Adipocyte (in vitro differentiated cells): ENCODE measurements at regions not wholly inside any gene's neighbourhood (a gene's known extent, or its start where the extent isn't known, plus 50 kb on each side); places are given as distances from the start of the nearest gene placed in this dataset.

Source experiments
- DNase-seq: peaks from one replicate; pipeline ENCODE4 v3.0.0-alpha.2; 2015; ENCODE audit warnings: low read depth
- H3K27me3 ChIP-seq: replicated peaks from 2 replicates; pipeline ENCODE4 v1.7.0; 2013; ENCODE audit warnings: mild to moderate bottlenecking, low read length, moderate library complexity; ENCODE audit not compliant: control insufficient read depth, insufficient read depth
- H3K36me3 ChIP-seq: 2 replicates; pipeline ENCODE4 v1.7.0; 2013; ENCODE audit warnings: low read length, mild to moderate bottlenecking, moderate library complexity; ENCODE audit not compliant: control insufficient read depth, insufficient read depth, severe bottlenecking
- H3K4me1 ChIP-seq: 2 replicates; pipeline ENCODE4 v1.7.0; 2013; ENCODE audit warnings: mild to moderate bottlenecking, low read length, moderate library complexity; ENCODE audit not compliant: control insufficient read depth, insufficient read depth
- H3K4me3 ChIP-seq: 2 replicates; pipeline ENCODE4 v1.7.0; 2013; ENCODE audit warnings: mild to moderate bottlenecking, low read length, moderate library complexity
- H3K9ac ChIP-seq: 2 replicates; pipeline ENCODE4 v1.7.0; 2013; ENCODE audit warnings: mild to moderate bottlenecking, low read length, moderate library complexity
- H3K9me3 ChIP-seq: 2 replicates; pipeline ENCODE4 v1.7.0; 2013; ENCODE audit warnings: mild to moderate bottlenecking, low read length, moderate library complexity; ENCODE audit not compliant: control insufficient read depth

DNA sequence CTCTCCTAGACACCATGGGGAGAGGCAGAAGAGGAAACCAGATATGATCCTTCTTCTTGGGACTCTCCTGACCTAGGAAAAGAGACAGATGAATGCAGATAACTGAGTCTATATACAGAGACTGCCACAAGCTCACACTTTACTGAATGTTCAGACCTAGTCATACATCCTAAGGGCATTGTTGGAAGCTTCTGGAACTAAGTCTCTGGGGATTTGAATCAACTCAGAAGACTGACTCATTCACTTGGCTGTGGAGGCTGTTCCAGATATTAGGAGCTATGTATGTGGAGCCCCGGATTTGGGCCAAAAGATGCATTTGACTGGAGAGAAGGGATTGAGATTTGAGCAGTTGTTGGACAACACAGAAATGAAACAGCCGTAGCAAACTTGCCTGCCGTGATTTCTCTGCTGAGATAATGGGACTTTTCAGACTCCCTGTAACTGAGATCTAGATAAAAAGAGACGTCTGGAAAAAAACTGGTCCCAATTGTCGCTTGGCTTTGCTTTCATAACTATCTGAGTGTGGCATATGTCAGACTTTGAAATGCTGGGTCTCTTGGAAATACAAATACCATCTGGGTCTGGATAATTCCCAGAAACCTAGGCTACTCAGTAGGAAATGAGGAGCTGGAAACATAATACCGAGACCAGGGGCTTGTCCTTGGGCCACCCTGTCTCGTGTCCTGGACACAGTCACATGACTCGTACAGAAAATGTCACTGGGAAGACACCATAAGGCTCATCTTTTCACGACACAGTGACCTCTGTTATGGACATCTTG is 396.8 kb downstream of the NUAK1 start:
- Histone ChIP-seq H3K4me3 (peak overlapping the region; percentile 14), H3K9me3 (no peaks in the 10 kb centered on the region), H3K9ac (no peak overlapping the region), H3K36me3 (no peaks in the 10 kb centered on the region), H3K27me3 (peaks cover 47% of the 10 kb centered on the region), H3K4me1 (peaks cover 20% of the 10 kb centered on the region)
- DNase-seq = peak; percentile 93

DNA sequence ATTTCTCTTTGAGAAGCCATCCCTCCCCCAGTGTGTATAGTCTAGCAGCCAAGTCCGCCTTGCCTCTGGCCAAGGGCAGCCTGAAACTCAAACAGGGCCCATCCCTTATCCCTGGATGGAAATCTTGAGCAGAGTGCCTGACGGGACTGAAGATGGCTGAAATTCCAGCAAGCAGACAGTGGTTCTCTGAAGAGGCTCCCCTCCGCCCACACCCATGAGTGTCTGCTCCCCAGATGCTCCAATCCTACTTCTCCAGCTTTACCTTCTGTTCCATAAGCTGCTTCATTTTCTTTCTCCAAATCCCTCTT is 396.2 kb downstream of the NUAK1 start:
- Histone ChIP-seq H3K9me3 (no peaks in the 10 kb centered on the region), H3K4me3 (no peak overlapping the region), H3K36me3 (no peaks in the 10 kb centered on the region), H3K9ac (no peak overlapping the region), H3K4me1 (peaks cover 20% of the 10 kb centered on the region), H3K27me3 (peaks cover 47% of the 10 kb centered on the region)
- DNase-seq = no peak

DNA sequence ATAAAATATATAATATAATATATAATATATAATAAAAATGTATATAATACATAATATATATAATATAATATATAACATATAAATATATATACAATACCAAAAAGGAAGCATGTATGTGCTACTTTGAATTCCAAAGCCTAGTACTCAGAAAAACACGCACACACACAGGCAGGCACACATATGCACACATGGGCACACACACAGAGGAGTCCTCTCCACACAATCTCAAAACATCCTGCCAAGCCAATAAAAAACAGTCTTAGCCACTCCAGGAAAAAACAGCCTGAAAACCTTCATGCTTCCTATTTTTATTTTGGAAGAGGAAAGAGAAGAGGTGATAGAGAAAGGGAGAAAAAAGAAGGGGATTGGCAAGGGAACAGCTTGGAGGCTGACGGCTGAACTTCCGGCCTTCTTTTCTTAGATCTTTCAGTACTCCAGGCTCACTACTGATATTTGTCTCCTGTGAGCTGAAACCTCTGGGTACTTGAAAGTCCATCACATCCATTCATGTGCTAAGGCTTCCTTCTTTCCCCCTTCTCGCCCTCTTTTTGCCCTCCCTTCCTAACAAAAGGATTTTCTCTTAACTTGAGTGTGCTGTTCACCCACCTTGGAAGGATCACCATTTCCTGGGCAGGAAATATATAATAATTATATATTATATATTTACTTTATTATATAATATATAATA is 394.2 kb downstream of the NUAK1 start:
- H3K36me3 ChIP-seq = no peaks in the 10 kb centered on the region
- no peak for DNase-seq

DNA sequence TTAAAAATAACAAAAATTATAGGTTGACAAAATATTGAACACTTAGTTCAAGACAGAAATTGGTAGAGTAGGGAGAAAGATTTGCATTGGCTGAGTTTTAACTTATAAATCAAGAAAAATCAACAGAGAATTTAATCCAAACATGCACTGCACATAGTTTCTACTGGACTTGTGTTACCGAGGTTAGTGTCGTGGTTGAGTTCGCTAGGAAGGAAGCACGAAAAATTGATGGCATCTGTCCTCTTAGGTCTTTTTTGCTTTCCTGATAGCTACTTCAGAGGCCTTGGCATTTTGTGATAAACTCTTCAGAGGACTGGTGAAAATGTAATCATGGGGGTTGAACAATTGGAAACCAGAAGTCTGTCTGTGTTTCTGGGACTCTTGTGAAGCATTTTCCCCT is 392.9 kb downstream of the NUAK1 start:
- H3K36me3 ChIP-seq = no peaks in the 10 kb centered on the region
- peaks cover 24% of the 10 kb centered on the region for H3K27me3 ChIP-seq
- H3K4me3 ChIP-seq = no peak overlapping the region
- no peak overlapping the region for H3K9ac ChIP-seq
- H3K4me1 ChIP-seq = peaks cover 23% of the 10 kb centered on the region
- no peak for DNase-seq
- H3K9me3 ChIP-seq = no peaks in the 10 kb centered on the region

More for the DNA sequence above, 394.2 kb downstream of the NUAK1 start:
- Histone ChIP-seq H3K4me1 (peaks cover 25% of the 10 kb centered on the region), H3K4me3 (no peak overlapping the region), H3K27me3 (peaks cover 33% of the 10 kb centered on the region), H3K9me3 (no peaks in the 10 kb centered on the region), H3K9ac (no peak overlapping the region)

DNA sequence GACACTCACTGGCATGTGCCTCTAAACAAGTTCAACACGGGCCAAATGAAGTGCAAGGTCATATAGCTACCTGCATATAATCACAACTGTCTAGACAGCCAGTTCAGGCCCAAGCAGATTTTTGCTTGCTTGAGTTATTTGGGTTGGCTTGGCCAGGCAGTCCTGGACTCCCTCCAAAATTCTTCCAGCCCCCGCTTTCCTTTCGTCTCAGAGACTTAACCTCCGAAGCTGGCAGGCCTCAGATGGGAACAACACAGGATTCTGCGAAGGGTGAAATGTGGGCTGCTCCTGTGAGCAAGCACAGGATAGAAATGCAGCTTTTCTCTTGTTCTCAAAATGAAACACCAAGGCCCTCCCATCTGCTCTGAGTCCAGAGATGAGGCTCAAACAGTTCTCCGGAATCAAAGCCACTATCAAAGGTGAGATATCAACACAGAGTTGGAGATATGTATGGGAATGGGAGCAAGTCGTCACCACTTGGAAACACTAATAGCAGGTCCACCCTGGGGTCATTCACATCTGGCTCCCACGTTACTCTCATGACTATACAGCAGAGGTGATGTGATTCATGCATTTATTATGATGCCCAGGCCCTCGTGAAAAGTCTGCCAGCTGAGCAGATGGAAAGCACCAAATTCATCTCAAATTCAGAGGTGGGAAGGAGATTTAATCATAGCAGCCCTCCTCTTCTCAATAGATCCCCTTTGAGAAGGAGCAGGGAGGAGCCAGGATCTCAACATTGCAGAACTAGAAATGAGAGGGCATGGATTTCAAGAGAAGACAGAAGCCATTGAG is 389.8 kb downstream of the NUAK1 start:
- H3K27me3 ChIP-seq = peaks cover 32% of the 10 kb centered on the region
- no peaks in the 10 kb centered on the region for H3K36me3 ChIP-seq
- H3K9me3 ChIP-seq = no peaks in the 10 kb centered on the region
- peaks cover 5% of the 10 kb centered on the region for H3K4me1 ChIP-seq
- DNase-seq = peak; percentile 60
- no peak overlapping the region for H3K9ac ChIP-seq
- no peak overlapping the region for H3K4me3 ChIP-seq

DNA sequence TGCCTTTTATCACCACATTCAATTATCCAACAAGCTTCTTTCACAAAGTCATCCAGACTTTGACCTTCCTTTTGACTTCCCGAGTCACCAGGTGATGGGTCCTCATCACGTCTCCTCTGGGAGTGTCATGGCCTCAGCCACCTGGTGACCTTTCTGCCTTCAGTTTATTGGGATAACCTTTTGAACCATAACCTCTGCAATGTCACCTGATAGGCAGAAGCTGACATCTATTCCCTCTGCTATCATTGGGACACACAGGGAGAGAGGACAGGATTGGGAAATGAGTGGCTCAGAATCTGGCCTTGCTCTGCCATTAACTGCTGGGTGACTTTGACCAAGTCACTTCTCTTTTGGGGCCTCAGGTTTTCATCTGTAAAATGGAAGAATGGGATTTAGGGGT is 388.7 kb downstream of the NUAK1 start:
- peaks cover 5% of the 10 kb centered on the region for H3K4me1 ChIP-seq
- no peak overlapping the region for H3K9ac ChIP-seq
- no peak overlapping the region for H3K4me3 ChIP-seq
- H3K36me3 ChIP-seq = no peaks in the 10 kb centered on the region
- H3K9me3 ChIP-seq = no peaks in the 10 kb centered on the region
- peaks cover 32% of the 10 kb centered on the region for H3K27me3 ChIP-seq
- no peak for DNase-seq

DNA sequence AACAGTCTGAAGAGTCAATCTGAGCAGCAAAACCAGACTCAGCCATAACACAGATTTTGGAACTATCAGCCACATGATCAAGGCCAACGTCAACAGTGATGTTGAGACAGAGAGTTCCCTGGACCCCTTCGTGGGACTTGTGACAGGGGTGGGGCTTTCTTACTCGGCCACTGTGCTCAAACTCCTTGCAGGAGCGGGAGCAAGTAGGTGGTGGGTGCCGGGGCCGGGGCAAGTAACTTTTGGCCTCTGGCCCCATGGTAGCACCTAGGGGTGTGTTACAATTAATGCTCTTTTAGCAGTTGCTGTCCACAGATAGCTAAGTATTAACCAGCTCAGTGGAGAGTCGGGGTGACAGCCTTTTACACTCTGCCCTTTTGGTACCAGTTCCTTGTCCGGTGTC is 384.4 kb downstream of the NUAK1 start:
- no peak overlapping the region for H3K9ac ChIP-seq
- no peaks in the 10 kb centered on the region for H3K9me3 ChIP-seq
- no peak for DNase-seq
- no peak overlapping the region for H3K4me3 ChIP-seq
- peaks cover 16% of the 10 kb centered on the region for H3K27me3 ChIP-seq
- no peaks in the 10 kb centered on the region for H3K36me3 ChIP-seq
- H3K4me1 ChIP-seq = no peaks in the 10 kb centered on the region

DNA sequence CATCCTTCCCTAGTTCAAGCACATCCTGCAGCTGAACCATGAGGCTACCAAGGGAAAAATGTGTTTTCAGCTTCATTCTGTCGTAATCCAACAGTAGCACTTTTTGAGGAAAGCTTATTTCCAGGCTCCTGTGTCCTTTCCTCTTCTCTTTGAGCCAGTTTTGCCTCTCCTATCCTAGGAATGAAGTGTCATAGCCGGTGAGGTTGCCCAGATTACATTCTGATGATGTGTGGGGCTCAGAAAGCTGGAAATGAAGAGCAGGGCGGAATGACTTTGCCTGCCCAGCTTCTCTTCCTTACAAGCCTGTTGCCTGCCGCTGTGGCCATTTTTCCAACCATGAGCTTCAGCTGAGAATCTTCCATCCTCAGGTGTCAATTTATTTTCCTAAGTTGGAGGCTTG is 381.8 kb downstream of the NUAK1 start:
- no peak overlapping the region for H3K9ac ChIP-seq
- no peaks in the 10 kb centered on the region for H3K9me3 ChIP-seq
- no peaks in the 10 kb centered on the region for H3K4me1 ChIP-seq
- no peaks in the 10 kb centered on the region for H3K36me3 ChIP-seq
- DNase-seq = no peak
- H3K4me3 ChIP-seq = no peak overlapping the region
- H3K27me3 ChIP-seq = peaks cover 12% of the 10 kb centered on the region

DNA sequence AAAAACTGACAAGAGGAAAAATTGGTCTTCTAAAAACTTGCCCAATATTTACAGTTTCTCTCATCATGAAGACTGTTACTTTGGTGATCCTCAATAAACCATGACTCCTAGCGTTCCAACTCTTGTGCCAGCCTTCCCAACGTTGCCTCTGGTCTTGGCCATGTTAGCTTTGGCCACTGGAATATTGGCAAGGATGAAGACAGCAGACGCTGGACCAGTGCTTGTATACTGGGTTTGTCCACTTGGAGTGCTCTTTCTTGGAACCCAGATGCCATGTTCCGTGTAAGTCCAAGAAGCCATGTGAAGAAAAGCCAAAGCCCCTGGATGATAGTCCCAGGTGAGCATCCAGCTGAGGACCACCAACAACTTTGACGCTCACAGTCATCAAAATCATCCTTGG is 379.6 kb downstream of the NUAK1 start:
- Histone ChIP-seq H3K9me3 (no peaks in the 10 kb centered on the region), H3K9ac (no peak overlapping the region), H3K36me3 (no peaks in the 10 kb centered on the region), H3K4me1 (no peaks in the 10 kb centered on the region), H3K27me3 (peaks cover 8% of the 10 kb centered on the region), H3K4me3 (no peak overlapping the region)
- DNase-seq = no peak

DNA sequence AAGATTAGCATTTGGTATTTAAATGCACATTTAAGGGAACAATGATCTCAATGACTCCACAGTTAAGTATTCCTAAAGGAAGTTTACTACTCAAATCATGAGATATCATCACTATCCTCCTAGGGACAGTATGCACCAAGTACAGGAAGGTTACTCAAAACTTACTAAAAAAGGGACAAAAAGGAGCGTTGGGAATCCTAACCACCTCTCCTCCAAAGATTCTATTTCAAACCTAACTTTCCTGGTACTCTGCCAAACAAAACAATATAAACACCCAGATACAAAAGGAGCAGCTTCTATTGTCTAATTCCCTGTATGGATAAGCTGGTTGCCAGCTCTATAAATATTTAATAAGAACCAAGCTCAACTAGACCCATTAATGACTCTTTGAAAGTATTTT is 377.7 kb downstream of the NUAK1 start:
- peak; percentile 30 for DNase-seq

DNA sequence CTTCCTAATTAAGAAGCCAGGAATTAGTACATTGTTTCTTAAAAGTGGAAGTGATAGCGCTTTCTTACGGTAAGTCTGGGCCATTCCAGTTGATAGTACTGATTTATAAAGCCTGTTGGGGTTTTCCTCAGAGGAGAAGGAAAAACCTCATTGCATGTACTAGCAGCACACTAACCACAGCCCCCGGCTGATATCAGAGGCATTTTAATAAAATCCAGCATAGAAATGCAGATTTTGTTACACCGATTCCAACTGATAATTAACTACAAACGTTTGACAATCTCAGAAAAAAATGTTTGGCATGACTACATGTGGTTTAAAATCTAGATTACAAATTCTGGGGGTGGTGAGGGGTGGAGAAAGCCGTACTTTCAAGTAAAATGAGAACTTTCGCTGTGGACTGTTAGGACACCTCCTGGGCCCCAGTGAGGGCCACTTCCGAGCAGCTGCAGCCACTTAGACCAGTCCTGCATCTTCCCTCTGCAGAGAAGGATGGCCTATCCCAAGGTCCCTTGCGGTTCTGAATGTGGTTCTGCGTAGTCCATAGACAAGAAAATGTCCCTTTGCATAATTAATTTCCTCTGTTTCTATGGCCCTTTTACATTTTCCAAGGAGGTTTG is 374.4 kb downstream of the NUAK1 start:
- H3K36me3 ChIP-seq = no peaks in the 10 kb centered on the region

More for the DNA sequence above, 377.7 kb downstream of the NUAK1 start:
- H3K9ac ChIP-seq = no peak overlapping the region
- no peaks in the 10 kb centered on the region for H3K4me1 ChIP-seq
- no peaks in the 10 kb centered on the region for H3K36me3 ChIP-seq
- no peak overlapping the region for H3K4me3 ChIP-seq
- H3K9me3 ChIP-seq = no peaks in the 10 kb centered on the region
- H3K27me3 ChIP-seq = peaks cover 16% of the 10 kb centered on the region

More for the DNA sequence above, 374.4 kb downstream of the NUAK1 start:
- Histone ChIP-seq H3K9me3 (no peaks in the 10 kb centered on the region), H3K9ac (no peak overlapping the region), H3K27me3 (peaks cover 8% of the 10 kb centered on the region), H3K4me3 (no peak overlapping the region), H3K4me1 (no peaks in the 10 kb centered on the region)
- peak; percentile 26 for DNase-seq
